Hepatocyte (in vitro differentiated cells): ENCODE measurements at regions not wholly inside any gene's neighbourhood (a gene's known extent, or its start where the extent isn't known, plus 50 kb on each side); places are given as distances from the start of the nearest gene placed in this dataset.

Experiments used
- DNase-seq: peaks from one replicate; pipeline ENCODE4 v3.0.0-alpha.2; 2016; ENCODE audit warnings: low spot score
- H2AFZ ChIP-seq: fragments of 200-600 bp; sonication (generic); 2 replicates; pipeline ENCODE4 v1.6.0; 2016; ENCODE audit warnings: antibody characterized with exemption, mild to moderate bottlenecking
- H3K27ac ChIP-seq: fragments of 200-600 bp; sonication (generic); 2 replicates; pipeline ENCODE4 v1.5.1; 2016; ENCODE audit warnings: mild to moderate bottlenecking
- H3K27me3 ChIP-seq: fragments of 200-600 bp; sonication (generic); 2 replicates; pipeline ENCODE4 v1.6.1; 2016
- H3K36me3 ChIP-seq: fragments of 200-600 bp; sonication (generic); replicated peaks from 2 replicates; pipeline ENCODE4 v1.5.1; 2016; ENCODE audit warnings: low read depth; ENCODE audit not compliant: insufficient read depth
- H3K4me1 ChIP-seq: fragments of 200-600 bp; sonication (generic); 2 replicates; pipeline ENCODE4 v1.5.1; 2016; ENCODE audit warnings: mild to moderate bottlenecking, moderate library complexity; ENCODE audit not compliant: insufficient read depth
- H3K4me2 ChIP-seq: fragments of 200-600 bp; sonication (generic); 2 replicates; pipeline ENCODE4 v1.6.0; 2016
- H3K4me3 ChIP-seq: fragments of 200-600 bp; sonication (generic); 2 replicates; pipeline ENCODE4 v1.5.1; 2016; ENCODE audit warnings: mild to moderate bottlenecking
- H3K79me2 ChIP-seq: fragments of 200-600 bp; sonication (generic); 2 replicates; pipeline ENCODE4 v1.6.0; 2017; ENCODE audit warnings: mild to moderate bottlenecking
- H3K9me2 ChIP-seq: fragments of 200-600 bp; sonication (generic); replicated peaks from 2 replicates; pipeline ENCODE4 v1.6.0; 2017; ENCODE audit warnings: mild to moderate bottlenecking; ENCODE audit not compliant: insufficient read depth
- H3K9me3 ChIP-seq: fragments of 200-600 bp; sonication (generic); 2 replicates; pipeline ENCODE4 v1.5.1; 2016; ENCODE audit warnings: low read depth, mild to moderate bottlenecking
- H4K20me1 ChIP-seq: fragments of 200-600 bp; sonication (generic); 2 replicates; pipeline ENCODE4 v1.6.0; 2016; ENCODE audit warnings: mild to moderate bottlenecking; ENCODE audit not compliant: insufficient read depth, poor library complexity, severe bottlenecking
- CTCF ChIP-seq: fragments of 200-600 bp; sonication (generic); IDR thresholded peaks from 2 replicates; pipeline ENCODE4 v1.5.1; 2016; ENCODE audit warnings: antibody characterized with exemption, mild to moderate bottlenecking; ENCODE audit not compliant: poor library complexity
- EZH2 ChIP-seq: fragments of 200-600 bp; sonication (generic); IDR thresholded peaks from 2 replicates; pipeline ENCODE4 v1.6.1; 2016; ENCODE audit warnings: antibody characterized with exemption, mild to moderate bottlenecking, borderline replicate concordance
- EZH2phosphoT487 ChIP-seq: fragments of 200-600 bp; sonication (generic); IDR thresholded peaks from one replicate; pipeline ENCODE4 v1.6.1; 2018; ENCODE audit warnings: antibody characterized with exemption, mild to moderate bottlenecking, low read depth, moderate library complexity; ENCODE audit not compliant: unreplicated experiment, severe bottlenecking
- WGBS: methylation state at CpG from one replicate; pipeline ENCODE4 v1.1.6; 2016; ENCODE audit warnings: low lambda C conversion rate; ENCODE audit errors: missing lambda C conversion rate; 5-methylcytosine and 5-hydroxymethylcytosine counted together

- no peak for TF ChIP-seq EZH2phosphoT487
- TF ChIP-seq CTCF = no peak
- no peak for TF ChIP-seq EZH2
- no peak overlapping the region for H3K27ac ChIP-seq
- no peak overlapping the region for H2AFZ ChIP-seq
- WGBS = 58% methylated on average over 1 of the region's 1 CpG
- H3K4me2 ChIP-seq = no peak overlapping the region
- no peak for DNase-seq
- no peaks in the 10 kb centered on the region for H4K20me1 ChIP-seq
- H3K36me3 ChIP-seq = no peaks in the 10 kb centered on the region
- H3K9me2 ChIP-seq = no peaks in the 10 kb centered on the region
- H3K4me3 ChIP-seq = no peak overlapping the region
- no peaks in the 10 kb centered on the region for H3K27me3 ChIP-seq
- H3K79me2 ChIP-seq = no peaks in the 10 kb centered on the region
- no peaks in the 10 kb centered on the region for H3K9me3 ChIP-seq
- H3K4me1 ChIP-seq = no peaks in the 10 kb centered on the region
Observed at GRCh38 chr6:19002976-19003560, 615.9 kb downstream of the RNF144B start.

GRCh38 chr6:19004176-19004575, 617.0 kb downstream of the RNF144B start:
- WGBS = 90% methylated on average over 4 of the region's 4 CpGs

GRCh38 chr6:19009769-19010168, 622.6 kb downstream of the RNF144B start:
- 82% methylated on average over 3 of the region's 3 CpGs for WGBS
- TF ChIP-seq EZH2phosphoT487 (no peak), EZH2 (no peak), CTCF (no peak)
- DNase-seq = no peak
- H3K9me3 ChIP-seq = no peaks in the 10 kb centered on the region
- H3K4me2 ChIP-seq = no peak overlapping the region
- H3K79me2 ChIP-seq = no peaks in the 10 kb centered on the region
- H3K27ac ChIP-seq = no peak overlapping the region
- no peaks in the 10 kb centered on the region for H3K9me2 ChIP-seq
- no peaks in the 10 kb centered on the region for H4K20me1 ChIP-seq
- no peaks in the 10 kb centered on the region for H3K4me1 ChIP-seq
- no peak overlapping the region for H2AFZ ChIP-seq
- H3K4me3 ChIP-seq = no peak overlapping the region
- no peaks in the 10 kb centered on the region for H3K36me3 ChIP-seq
- no peaks in the 10 kb centered on the region for H3K27me3 ChIP-seq

More at GRCh38 chr6:19004176-19004575, 617.0 kb downstream of the RNF144B start:
- Histone ChIP-seq H3K79me2 (no peaks in the 10 kb centered on the region), H3K4me3 (no peak overlapping the region), H3K4me1 (no peaks in the 10 kb centered on the region), H3K9me3 (no peaks in the 10 kb centered on the region), H3K27ac (no peak overlapping the region), H3K36me3 (no peaks in the 10 kb centered on the region), H3K27me3 (no peaks in the 10 kb centered on the region), H4K20me1 (no peaks in the 10 kb centered on the region), H3K4me2 (no peak overlapping the region), H2AFZ (no peak overlapping the region), H3K9me2 (no peaks in the 10 kb centered on the region)
- DNase-seq = no peak
- TF ChIP-seq EZH2 (no peak), CTCF (no peak), EZH2phosphoT487 (no peak)
